ENCODE measurements at regions not wholly inside any gene's neighbourhood (a gene's known extent, or its start where the extent isn't known, plus 50 kb on each side); places are given as distances from the start of the nearest gene placed in this dataset.

- DNase-seq (ENCODE audit: low spot score): no peak
Observed at GRCh38 chr1:88357729-88358128, 326.3 kb upstream of the PKN2 start.

- no peak for DNase-seq (ENCODE audit: low spot score)
Observed at GRCh38 chr1:88371436-88372023, 312.5 kb upstream of the PKN2 start.

DNA sequence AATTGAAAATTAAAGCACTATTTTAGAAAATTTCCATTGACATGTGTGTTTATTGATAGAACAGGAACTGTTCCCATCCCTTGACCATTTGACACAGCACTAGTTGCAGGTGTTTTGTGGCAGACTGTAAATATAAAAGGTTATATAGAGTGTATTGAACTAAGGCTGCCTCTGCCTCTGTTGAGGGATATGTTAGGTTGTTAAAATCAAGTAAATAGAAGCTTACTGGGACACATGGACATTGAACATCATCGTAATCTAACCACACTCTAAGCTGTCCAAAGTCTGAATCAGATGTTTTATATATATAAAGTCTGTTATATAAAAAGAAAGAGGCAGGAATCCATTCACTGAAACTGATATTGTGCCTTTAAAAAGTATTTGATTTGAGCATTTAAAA, 308.1 kb upstream of the PKN2 start:
- no peak for DNase-seq (ENCODE audit: low spot score)

- no peak for DNase-seq (ENCODE audit: low spot score)
Observed at GRCh38 chr1:88376421-88376820, 307.7 kb upstream of the PKN2 start.

- DNase-seq (ENCODE audit: low spot score): no peak
Observed at GRCh38 chr1:88378560-88378959, 305.5 kb upstream of the PKN2 start.

DNA sequence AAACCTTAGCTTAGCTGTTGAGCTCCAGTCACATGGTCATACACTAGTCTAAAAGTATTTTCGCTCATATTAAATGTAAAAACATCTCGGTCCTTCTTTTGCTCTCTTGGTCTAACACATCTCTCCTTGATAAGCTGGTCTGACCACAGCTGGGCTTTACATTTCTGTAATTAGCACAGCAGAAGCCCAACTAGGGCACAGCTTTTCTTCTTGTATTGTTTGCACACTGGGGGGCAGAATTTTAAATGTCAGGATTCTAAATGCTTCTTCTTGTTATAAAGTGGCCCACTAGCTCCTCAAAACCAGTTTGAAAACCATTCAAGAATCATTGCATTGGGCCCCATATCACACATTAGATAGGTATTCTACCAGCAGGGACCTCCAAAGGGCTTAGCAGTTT, 289.1 kb upstream of the PKN2 start:
- no peak for DNase-seq (ENCODE audit: low spot score)

DNA sequence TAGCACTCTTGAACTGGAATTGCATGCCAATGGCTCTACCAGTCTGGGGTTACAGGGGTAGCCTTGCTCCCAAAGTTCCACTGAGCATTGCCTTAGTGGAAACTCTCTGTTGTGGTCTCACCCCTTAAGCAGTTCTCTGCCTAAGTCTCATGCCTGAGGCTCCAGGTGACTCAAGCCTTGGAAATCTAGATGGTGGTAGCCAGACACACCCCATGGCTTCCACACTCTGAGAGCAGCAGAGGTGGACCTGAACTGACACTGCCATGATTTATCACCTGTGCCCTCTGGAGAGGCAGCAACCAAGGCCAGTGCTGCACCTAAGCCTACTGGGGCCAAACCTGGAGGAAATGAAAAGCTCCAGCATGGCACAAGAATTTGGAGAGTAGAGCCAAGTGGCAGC, 285.7 kb upstream of the PKN2 start:
- no peak for DNase-seq (ENCODE audit: low spot score)

DNA sequence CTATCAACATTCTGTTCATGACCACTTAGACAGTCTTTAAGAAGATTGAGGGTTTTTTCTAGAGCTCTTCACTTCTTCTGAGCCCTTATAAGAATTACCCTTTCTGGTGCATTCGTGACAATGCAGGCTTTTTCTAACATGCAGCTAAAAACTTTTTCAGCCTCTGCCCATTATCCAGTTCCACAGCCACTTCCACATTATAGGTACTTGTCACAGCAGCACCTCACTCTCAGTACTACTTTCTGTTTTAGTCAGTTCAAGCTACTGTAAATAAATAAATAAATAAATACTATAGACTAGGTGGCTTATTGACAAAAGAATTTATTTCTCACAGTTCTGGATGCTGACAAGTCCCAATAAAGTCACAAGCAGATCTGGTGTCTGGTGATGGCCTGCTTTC, 284.4 kb upstream of the PKN2 start:
- no peak for DNase-seq (ENCODE audit: low spot score)

- DNase-seq (ENCODE audit: low spot score): no peak
Observed at GRCh38 chr1:88401313-88401712, 282.8 kb upstream of the PKN2 start.

DNA sequence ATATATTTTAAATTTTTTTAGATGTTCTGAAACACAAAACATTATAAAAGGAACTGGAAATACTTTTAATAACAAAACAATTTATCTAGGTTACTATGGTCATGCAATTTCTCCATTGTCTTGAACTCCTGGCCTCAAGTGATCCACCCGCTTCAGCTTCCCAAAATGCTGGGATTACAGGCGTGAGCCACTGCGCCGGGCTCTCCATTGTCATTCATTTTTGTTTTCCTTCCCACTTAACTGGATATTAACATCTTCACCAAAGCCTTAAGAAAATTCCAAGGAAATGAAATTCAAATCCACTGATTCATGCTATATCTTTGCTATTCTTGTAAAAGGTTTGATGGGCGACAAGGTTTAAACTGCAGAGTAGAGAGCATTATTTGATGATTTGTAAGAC, 279.5 kb upstream of the PKN2 start:
- DNase-seq (ENCODE audit: low spot score): no peak

DNA sequence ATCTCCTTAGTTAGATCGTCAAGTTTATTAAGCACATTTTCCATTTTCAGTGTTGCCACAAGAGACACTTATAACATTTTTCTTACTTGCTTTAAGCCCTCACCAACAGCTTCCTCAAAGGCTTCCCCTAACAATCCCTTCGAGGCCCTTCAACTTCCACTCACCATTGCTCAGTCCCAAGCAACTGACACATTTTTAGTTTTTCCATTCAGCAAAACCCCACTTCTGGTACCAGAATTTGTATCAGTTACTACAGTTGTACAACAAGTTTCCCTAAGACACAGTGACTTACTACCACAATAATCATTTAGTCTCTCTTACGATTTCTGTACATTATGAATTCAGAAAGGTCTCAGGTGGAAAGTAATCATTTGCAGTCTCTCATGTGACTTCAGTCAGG, 276.8 kb upstream of the PKN2 start:
- no peak for DNase-seq (ENCODE audit: low spot score)

- no peak for DNase-seq (ENCODE audit: low spot score)
Observed at GRCh38 chr1:88421997-88422396, 262.1 kb upstream of the PKN2 start.

GRCh38 chr1:88433556-88433955, 250.5 kb upstream of the PKN2 start:
- DNase-seq (ENCODE audit: low spot score): no peak

- no peak for DNase-seq (ENCODE audit: low spot score)
Observed at GRCh38 chr1:88434836-88435235, 249.2 kb upstream of the PKN2 start.

GRCh38 chr1:88441022-88441421, 243.1 kb upstream of the PKN2 start:
- DNase-seq (ENCODE audit: low spot score): no peak

DNA sequence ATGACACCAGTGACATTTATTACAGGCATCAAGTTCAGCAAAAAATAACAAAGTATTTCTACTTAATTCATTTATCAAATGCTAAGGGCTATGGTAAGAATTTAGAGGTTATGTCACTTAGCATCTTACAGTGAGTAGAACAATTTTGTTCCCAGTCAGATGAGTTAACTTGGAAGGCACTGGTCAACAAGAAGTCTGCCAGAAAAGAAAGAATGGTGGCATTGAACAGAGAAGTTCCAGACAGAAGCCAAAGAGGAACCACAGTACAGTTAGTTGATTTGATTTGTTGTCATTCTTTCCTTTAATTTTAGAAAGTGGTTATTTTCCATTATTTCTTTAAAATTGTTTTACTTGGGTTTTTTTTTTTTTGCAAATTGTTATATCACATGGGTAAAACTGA, 232.2 kb upstream of the PKN2 start:
- DNase-seq (ENCODE audit: low spot score): no peak

DNA sequence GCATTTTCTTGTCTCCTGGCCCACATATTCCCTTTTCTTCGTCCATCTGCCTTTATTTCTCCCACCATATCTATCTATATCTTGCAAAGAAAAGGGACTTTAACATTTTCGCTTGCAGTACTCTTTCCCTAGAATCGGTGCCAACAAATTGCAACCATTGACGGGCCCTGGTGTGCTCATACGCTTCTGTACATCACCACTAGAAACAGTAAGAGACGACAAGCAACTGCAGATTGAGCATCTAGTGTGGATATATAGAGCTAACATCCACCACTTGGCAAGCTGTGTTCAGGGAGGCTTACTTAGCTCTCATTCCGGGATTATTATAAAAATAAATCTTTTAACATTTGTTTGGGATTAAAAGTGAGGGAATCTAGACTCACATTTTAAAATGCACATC, 230.8 kb upstream of the PKN2 start:
- DNase-seq (ENCODE audit: low spot score): no peak

DNA sequence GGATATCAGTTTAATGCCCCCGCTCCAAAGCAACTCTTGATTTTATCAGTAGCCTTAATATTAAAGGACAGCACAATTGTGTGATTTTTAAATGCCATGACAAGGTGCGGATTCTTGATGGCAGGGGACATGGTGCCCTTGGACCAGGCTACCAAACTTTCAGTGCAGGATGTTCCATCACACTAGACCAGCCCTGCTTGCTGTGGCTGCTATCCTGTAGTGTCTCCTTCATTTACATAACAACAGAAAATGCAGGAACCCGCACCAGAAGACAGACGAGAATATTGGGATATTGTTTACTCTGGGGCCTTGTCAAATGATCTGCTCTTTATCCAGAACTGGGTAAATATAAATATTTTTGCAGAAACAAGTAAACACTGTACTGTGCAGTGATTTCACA, 229.3 kb upstream of the PKN2 start:
- no peak for DNase-seq (ENCODE audit: low spot score)

- no peak for DNase-seq (ENCODE audit: low spot score)
Observed at GRCh38 chr1:88455621-88456256, 228.3 kb upstream of the PKN2 start.

DNA sequence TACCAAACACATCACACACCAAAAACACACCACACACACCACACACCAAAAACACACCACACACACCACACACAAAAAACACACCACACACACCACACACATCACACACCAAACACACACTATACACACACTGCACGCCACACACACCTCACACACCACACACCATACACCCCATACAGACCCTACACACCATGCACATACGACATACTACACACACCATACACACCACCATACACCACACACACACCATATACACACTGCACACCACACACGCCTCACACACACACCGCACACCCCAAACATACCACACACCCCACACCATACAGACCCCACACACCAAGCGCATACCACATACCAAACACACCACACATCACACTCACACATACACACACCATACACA, 226.9 kb upstream of the PKN2 start:
- DNase-seq (ENCODE audit: low spot score): no peak

DNA sequence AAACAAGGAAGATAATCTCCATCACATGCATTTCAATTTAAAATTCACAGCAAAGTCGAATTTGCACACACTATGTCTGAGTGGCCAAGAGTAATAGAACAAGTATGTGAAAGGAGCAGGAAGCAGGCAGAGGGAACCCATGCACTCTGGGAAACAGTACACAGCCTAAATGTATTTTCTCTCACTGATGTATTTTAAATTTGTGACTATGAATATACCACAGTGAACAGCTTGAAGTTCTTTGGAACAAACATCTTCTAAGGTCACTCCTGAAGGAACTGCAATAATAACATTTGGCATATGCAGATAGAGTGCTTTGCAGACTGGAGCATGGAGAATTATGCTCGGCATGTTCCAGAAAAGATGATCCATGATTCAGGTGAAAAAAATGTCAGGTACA, 223.1 kb upstream of the PKN2 start:
- no peak for DNase-seq (ENCODE audit: low spot score)

DNA sequence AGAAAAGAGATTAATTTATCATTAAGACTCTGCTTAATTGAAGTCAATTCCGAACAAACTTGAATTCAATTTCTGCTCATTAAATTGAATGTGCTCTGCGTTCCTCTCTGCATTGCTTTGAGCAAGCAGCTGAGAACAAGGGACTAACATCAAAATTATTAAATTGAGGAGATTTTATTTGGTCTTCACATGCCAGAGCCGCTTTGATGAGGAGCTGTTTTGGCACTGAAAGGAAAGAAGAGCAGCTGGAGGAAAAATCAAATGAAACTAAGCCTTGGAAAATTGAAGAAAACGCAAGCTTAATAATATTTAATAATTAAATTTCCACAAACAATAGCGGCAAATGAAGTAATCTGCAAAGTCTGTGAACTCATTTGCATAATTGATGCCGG, 222.0 kb upstream of the PKN2 start:
- DNase-seq (ENCODE audit: low spot score): no peak

GRCh38 chr1:88462488-88463261, 221.4 kb upstream of the PKN2 start:
- peak; percentile 12 for DNase-seq (ENCODE audit: low spot score)

Data from mucosa of gallbladder (tissue), 1 donor.